Left ventricle myocardium superior (tissue), 1 donor: ENCODE measurements at regions not wholly inside any gene's neighbourhood (a gene's known extent, or its start where the extent isn't known, plus 50 kb on each side); places are given as distances from the start of the nearest gene placed in this dataset.
"Not testable (repeated sequence)": the region's sequence is repeated elsewhere in the genome, so short reads cannot be mapped to it uniquely, and the experiment has no call there.

ENCODE experiments used
- ATAC-seq: fragments of 200-7000 bp; cut with Tn5 transposase; one replicate; pipeline ENCODE4 v1.9.1; 2020; ENCODE audit warnings: mild to moderate bottlenecking, moderate library complexity
- DNase-seq: peaks from one replicate; pipeline ENCODE4 v3.0.0-alpha.2; 2020
- intact Hi-C: fragments of 100-400 bp; cut with micrococcal nuclease; formaldehyde crosslinking; loops from one replicate; pipeline ENCODE4 v1.11.0; 2022
- donor health status: DM: no; HTN: yes; CAD: no; lungs with severe emphysema.

- DNase-seq, intact Hi-C loops, ATAC-seq: not testable (repeated sequence)
Observed at GRCh38 chr15:38774076-38774475, 209.5 kb upstream of the RASGRP1 start.

- ATAC-seq: no peak
- intact Hi-C loops: no loop called here
- no peak for DNase-seq
Observed at GRCh38 chr15:38781196-38781595, 216.6 kb upstream of the RASGRP1 start.

GRCh38 chr15:38782156-38782555 is 217.5 kb upstream of the RASGRP1 start:
- intact Hi-C loops: no loop called here
- DNase-seq (no peak), ATAC-seq (no peak)

GRCh38 chr15:38788918-38789317 is 224.3 kb upstream of the RASGRP1 start:
- no peak for ATAC-seq

GRCh38 chr15:38789566-38789965 is 225.0 kb upstream of the RASGRP1 start:
- intact Hi-C loops: no loop called here
- no peak for ATAC-seq

More at GRCh38 chr15:38788918-38789317, 224.3 kb upstream of the RASGRP1 start:
- no peak for DNase-seq
- intact Hi-C loops: no loop called here

GRCh38 chr15:38793206-38793810 is 228.7 kb upstream of the RASGRP1 start:
- intact Hi-C loops: no loop called here
- no peak for DNase-seq
- ATAC-seq: no peak

More at GRCh38 chr15:38789566-38789965, 225.0 kb upstream of the RASGRP1 start:
- DNase-seq: no peak

- intact Hi-C loops: no loop called here
- ATAC-seq (no peak), DNase-seq (no peak)
Observed at GRCh38 chr15:38795471-38796245, 231.0 kb upstream of the RASGRP1 start.

GRCh38 chr15:38796589-38796988 is 232.0 kb upstream of the RASGRP1 start:
- ATAC-seq: no peak

GRCh38 chr15:38797506-38797905 is 232.9 kb upstream of the RASGRP1 start:
- intact Hi-C loops, ATAC-seq, DNase-seq: not testable (repeated sequence)

More at GRCh38 chr15:38796589-38796988, 232.0 kb upstream of the RASGRP1 start:
- DNase-seq: no peak
- intact Hi-C loops: no loop called here

GRCh38 chr15:38799202-38799601 is 234.6 kb upstream of the RASGRP1 start:
- DNase-seq, ATAC-seq, intact Hi-C loops: not testable (repeated sequence)

GRCh38 chr15:38809621-38810020 is 245.0 kb upstream of the RASGRP1 start:
- no peak for ATAC-seq
- intact Hi-C loops: loop anchor here (10.0 kb wide), 1 partner anchor 775 kb away; the partner anchor contains the start of gene THBS1
- DNase-seq: no peak

- no peak for ATAC-seq
- no peak for DNase-seq
- intact Hi-C loops: loop anchor here (10.0 kb wide), 1 partner anchor 774 kb away; the partner anchor contains the start of gene THBS1
Observed at GRCh38 chr15:38810686-38811085, 246.1 kb upstream of the RASGRP1 start.

- DNase-seq, ATAC-seq: not testable (repeated sequence)
- intact Hi-C loops: loop anchor here (10.0 kb wide), 1 partner anchor 771 kb away; the partner anchor contains the start of gene THBS1
Observed at GRCh38 chr15:38814254-38814653, 249.6 kb upstream of the RASGRP1 start.

- DNase-seq (no peak), ATAC-seq (no peak)
- intact Hi-C loops: loop anchor here (10.0 kb wide), 1 partner anchor 770 kb away; the partner anchor contains the start of gene THBS1
Observed at GRCh38 chr15:38814891-38815290, 250.3 kb upstream of the RASGRP1 start.

GRCh38 chr15:38817427-38818156 is 253.0 kb upstream of the RASGRP1 start:
- intact Hi-C loops: loop anchor here (10.0 kb wide), 1 partner anchor 767 kb away; the partner anchor contains the start of gene THBS1
- peak; percentile 94 for ATAC-seq
- DNase-seq: peak; percentile 89

- DNase-seq (peak; percentile 25), ATAC-seq (no peak)
- intact Hi-C loops: loop anchor here (10.0 kb wide), 1 partner anchor 767 kb away; the partner anchor contains the start of gene THBS1
Observed at GRCh38 chr15:38818157-38818790, 253.7 kb upstream of the RASGRP1 start.

GRCh38 chr15:38819387-38819950 is 254.9 kb upstream of the RASGRP1 start:
- no peak for ATAC-seq
- DNase-seq: no peak
- intact Hi-C loops: loop anchor here (10.0 kb wide), 1 partner anchor 765 kb away; the partner anchor contains the start of gene THBS1

GRCh38 chr15:38823263-38823662 is 258.6 kb upstream of the RASGRP1 start:
- DNase-seq: no peak
- intact Hi-C loops: no loop called here
- no peak for ATAC-seq

- ATAC-seq (no peak), DNase-seq (no peak)
- intact Hi-C loops: no loop called here
Observed at GRCh38 chr15:38824719-38825118, 260.1 kb upstream of the RASGRP1 start.
